Activated CD8-positive, alpha-beta T cell treated with anti-CD3 and anti-CD28 coated beads, Interleukin-2, amount 10 ng/mL, durations not matched to agents 7 days and 5 days (primary cell): ENCODE measurements at regions not wholly inside any gene's neighbourhood (a gene's known extent, or its start where the extent isn't known, plus 50 kb on each side); places are given as distances from the start of the nearest gene placed in this dataset.

Source experiments
- ATAC-seq: fragments of 150-1000 bp; cut with Tn5 transposase; one replicate; pipeline ENCODE4 v1.10.0; 2021; ENCODE audit warnings: moderate library complexity
- CTCF ChIA-PET: fragments of 350-600 bp; sonication (Branson Sonifier 250); formaldehyde crosslinking; loops from one replicate; lab custom pipeline; 2021; ENCODE audit warnings: antibody characterized with exemption; lab: Charles Lee
- POLR2A ChIA-PET: fragments of 350-600 bp; sonication (Branson Sonifier 250); formaldehyde crosslinking; loops from one replicate; lab custom pipeline; 2021; ENCODE audit warnings: antibody characterized with exemption; lab: Charles Lee
- DNase-seq: peaks from one replicate; pipeline ENCODE4 v3.0.0-alpha.2; 2020
- H3K27ac Mint-ChIP-seq: one replicate; pipeline ENCODE4 v1.8.0; 2021; ENCODE audit warnings: mild to moderate bottlenecking, mixed read lengths
- H3K27me3 Mint-ChIP-seq: one replicate; pipeline ENCODE4 v1.8.0; 2021; ENCODE audit warnings: low read depth, mixed read lengths
- H3K36me3 Mint-ChIP-seq: one replicate; pipeline ENCODE4 v1.8.0; 2021; ENCODE audit warnings: low read depth, mixed read lengths
- H3K4me1 Mint-ChIP-seq: one replicate; pipeline ENCODE4 v1.8.0; 2021; ENCODE audit warnings: low read depth, mixed read lengths
- H3K4me3 Mint-ChIP-seq: one replicate; pipeline ENCODE4 v1.8.0; 2021; ENCODE audit warnings: mild to moderate bottlenecking, mixed read lengths
- H3K9me3 Mint-ChIP-seq: one replicate; pipeline ENCODE4 v1.8.0; 2022; ENCODE audit warnings: mixed read lengths; ENCODE audit not compliant: insufficient read depth

GRCh38 chrX:79570524-79571240 lies 203.5 kb upstream of the ITM2A start:
- H3K4me1 Mint-ChIP-seq, result no peaks in the 10 kb centered on the region
- ChIA-PET POLR2A (no interaction called here), CTCF (no interaction called here)
- H3K36me3 Mint-ChIP-seq, result no peaks in the 10 kb centered on the region
- no peaks in the 10 kb centered on the region for H3K27me3 Mint-ChIP-seq
- DNase-seq (no peak), ATAC-seq (no peak)
- H3K27ac Mint-ChIP-seq, result no peak overlapping the region
- H3K4me3 Mint-ChIP-seq, result no peak overlapping the region
- H3K9me3 Mint-ChIP-seq, result no peaks in the 10 kb centered on the region

DNA sequence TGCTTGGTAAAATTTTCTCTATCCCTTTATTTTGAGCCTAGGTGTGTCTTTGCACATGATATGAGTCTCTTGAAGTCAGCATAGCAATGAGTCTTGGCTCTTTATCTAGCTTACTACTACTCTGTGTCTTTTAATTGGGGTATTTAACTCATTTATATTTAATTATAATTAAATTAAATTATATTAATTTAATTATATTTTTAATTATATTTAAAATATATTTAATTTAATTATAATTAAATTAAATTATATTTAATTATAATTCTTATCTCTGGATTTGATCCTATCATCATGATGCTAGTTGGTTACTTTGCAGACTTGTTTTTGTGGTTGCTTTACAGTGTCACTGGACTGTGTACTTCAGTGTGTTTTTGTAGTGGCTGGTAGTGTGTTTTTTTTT lies 201.2 kb upstream of the ITM2A start:
- Mint-ChIP-seq H3K36me3 (no peaks in the 10 kb centered on the region), H3K27ac (no peak overlapping the region), H3K4me1 (no peaks in the 10 kb centered on the region), H3K4me3 (no peak overlapping the region), H3K27me3 (no peaks in the 10 kb centered on the region), H3K9me3 (no peaks in the 10 kb centered on the region)
- ChIA-PET POLR2A (no interaction called here), CTCF (no interaction called here)
- no peak for ATAC-seq
- DNase-seq, result no peak

GRCh38 chrX:79564362-79564761 lies 197.2 kb upstream of the ITM2A start:
- ChIA-PET POLR2A (no interaction called here), CTCF (no interaction called here)
- H3K27ac Mint-ChIP-seq, result no peak overlapping the region
- no peaks in the 10 kb centered on the region for H3K9me3 Mint-ChIP-seq
- H3K4me1 Mint-ChIP-seq, result no peaks in the 10 kb centered on the region
- H3K4me3 Mint-ChIP-seq, result no peak overlapping the region
- H3K27me3 Mint-ChIP-seq, result no peaks in the 10 kb centered on the region
- no peaks in the 10 kb centered on the region for H3K36me3 Mint-ChIP-seq
- DNase-seq (no peak), ATAC-seq (no peak)

GRCh38 chrX:79559290-79559689 lies 192.2 kb upstream of the ITM2A start:
- CTCF ChIA-PET, result no interaction called here
- no peak overlapping the region for H3K27ac Mint-ChIP-seq
- ATAC-seq, result no peak
- no peaks in the 10 kb centered on the region for H3K27me3 Mint-ChIP-seq
- no peaks in the 10 kb centered on the region for H3K36me3 Mint-ChIP-seq
- H3K4me3 Mint-ChIP-seq, result no peak overlapping the region
- POLR2A ChIA-PET, result no interaction called here
- H3K4me1 Mint-ChIP-seq, result no peaks in the 10 kb centered on the region
- DNase-seq, result no peak
- no peaks in the 10 kb centered on the region for H3K9me3 Mint-ChIP-seq

GRCh38 chrX:79557212-79557611 lies 190.1 kb upstream of the ITM2A start:
- CTCF ChIA-PET, result no interaction called here
- no peak for DNase-seq
- POLR2A ChIA-PET, result no interaction called here
- H3K36me3 Mint-ChIP-seq, result no peaks in the 10 kb centered on the region
- no peaks in the 10 kb centered on the region for H3K27me3 Mint-ChIP-seq
- no peak for ATAC-seq
- no peaks in the 10 kb centered on the region for H3K4me1 Mint-ChIP-seq
- H3K27ac Mint-ChIP-seq, result no peak overlapping the region
- no peaks in the 10 kb centered on the region for H3K9me3 Mint-ChIP-seq
- no peak overlapping the region for H3K4me3 Mint-ChIP-seq

DNA sequence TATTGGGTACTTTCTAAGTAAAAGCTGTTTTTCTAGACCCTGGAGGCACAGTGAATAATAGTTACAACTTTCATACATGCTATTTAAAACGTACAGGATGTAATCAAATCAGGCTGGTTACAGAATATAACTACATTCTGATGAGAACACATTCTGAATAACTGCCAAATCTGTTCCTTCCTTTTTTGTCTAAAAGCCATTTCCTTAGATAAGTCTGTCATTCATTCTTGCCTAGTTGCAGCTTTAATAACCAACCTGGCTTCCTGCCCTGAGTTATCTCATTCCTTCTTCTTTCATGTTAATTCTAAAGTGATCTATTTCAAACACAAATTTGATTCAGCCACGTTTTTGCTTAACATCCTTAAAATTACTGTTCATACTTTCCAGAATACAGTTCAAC lies 189.7 kb upstream of the ITM2A start:
- no peaks in the 10 kb centered on the region for H3K9me3 Mint-ChIP-seq
- POLR2A ChIA-PET, result no interaction called here
- no peak for ATAC-seq

DNA sequence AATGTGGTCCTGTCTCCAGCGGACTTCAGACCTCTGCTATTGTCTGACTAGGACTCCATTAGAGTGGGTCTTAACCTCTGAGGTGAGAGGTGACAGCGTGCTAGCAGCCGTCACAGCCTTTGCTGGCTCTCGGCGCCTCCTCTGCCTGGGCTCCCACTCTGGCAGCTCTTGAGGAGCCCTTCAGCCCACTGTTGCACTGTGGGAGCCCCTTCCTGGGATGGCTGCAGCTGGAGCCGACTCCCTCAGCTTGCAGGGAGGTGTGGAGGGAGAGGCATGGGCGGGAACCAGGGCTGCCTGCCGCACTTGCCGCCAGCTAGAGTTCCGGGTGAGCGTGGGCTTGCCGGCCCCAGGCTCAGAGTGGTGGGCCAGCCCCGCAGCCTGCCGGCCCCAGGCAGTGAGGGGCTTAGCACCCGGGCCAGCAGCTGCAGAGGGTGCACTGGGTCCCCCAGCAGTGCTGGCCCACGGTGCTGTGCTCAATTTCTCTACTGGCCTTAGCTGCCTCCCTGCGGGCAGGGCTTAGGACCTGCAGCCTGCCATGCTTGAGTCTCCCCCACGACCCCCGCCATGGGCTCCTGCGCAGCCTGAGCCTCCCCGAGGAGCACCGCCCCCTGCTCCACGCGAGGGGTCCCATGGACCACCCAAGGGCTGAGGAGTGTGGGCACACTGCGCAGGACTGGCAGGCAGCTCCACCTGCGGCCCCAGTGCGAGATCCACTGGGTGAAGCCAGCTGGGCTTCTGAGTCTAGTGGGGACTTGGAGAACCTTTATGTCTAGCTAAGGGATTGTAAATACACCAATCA lies 163.4 kb upstream of the ITM2A start:
- ATAC-seq (no peak), DNase-seq (no peak)
- POLR2A ChIA-PET, result no interaction called here
- CTCF ChIA-PET, result no interaction called here
- H3K9me3 Mint-ChIP-seq, result peaks cover 1% of the 10 kb centered on the region
- H3K27me3 Mint-ChIP-seq, result no peaks in the 10 kb centered on the region
- no peaks in the 10 kb centered on the region for H3K4me1 Mint-ChIP-seq
- H3K27ac Mint-ChIP-seq, result no peak overlapping the region
- no peak overlapping the region for H3K4me3 Mint-ChIP-seq
- no peaks in the 10 kb centered on the region for H3K36me3 Mint-ChIP-seq

More for the DNA sequence above, 189.7 kb upstream of the ITM2A start:
- H3K27me3 Mint-ChIP-seq, result no peaks in the 10 kb centered on the region
- no peak overlapping the region for H3K27ac Mint-ChIP-seq
- no peaks in the 10 kb centered on the region for H3K4me1 Mint-ChIP-seq
- DNase-seq, result no peak
- CTCF ChIA-PET, result no interaction called here
- no peak overlapping the region for H3K4me3 Mint-ChIP-seq
- no peaks in the 10 kb centered on the region for H3K36me3 Mint-ChIP-seq

DNA sequence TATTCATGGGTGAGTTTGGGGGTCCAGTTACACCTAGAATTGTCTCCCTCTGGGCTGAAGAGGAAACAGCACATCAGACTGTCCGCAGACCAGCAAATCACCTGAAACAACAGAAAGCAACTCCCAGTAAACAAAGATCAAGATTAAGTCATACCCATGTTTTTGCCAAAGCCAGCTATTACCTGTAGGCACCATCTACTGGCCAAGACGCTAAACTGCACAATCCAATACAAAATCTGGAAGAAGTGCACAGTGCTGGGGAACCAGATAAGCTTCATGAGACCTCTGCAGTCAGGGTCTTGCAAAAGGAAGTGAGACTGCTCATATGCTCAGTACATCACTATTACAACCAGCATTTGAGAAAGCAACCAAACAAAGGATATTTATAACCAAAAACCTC lies 157.5 kb upstream of the ITM2A start:
- no peak overlapping the region for H3K4me3 Mint-ChIP-seq
- no peak overlapping the region for H3K27ac Mint-ChIP-seq
- no peak for ATAC-seq

GRCh38 chrX:79515529-79515928 lies 148.4 kb upstream of the ITM2A start:
- no peak for ATAC-seq
- H3K4me1 Mint-ChIP-seq, result no peaks in the 10 kb centered on the region
- CTCF ChIA-PET, result no interaction called here
- H3K27me3 Mint-ChIP-seq, result no peaks in the 10 kb centered on the region
- no peak overlapping the region for H3K4me3 Mint-ChIP-seq
- no peak for DNase-seq
- POLR2A ChIA-PET, result no interaction called here
- H3K36me3 Mint-ChIP-seq, result no peaks in the 10 kb centered on the region
- no peaks in the 10 kb centered on the region for H3K9me3 Mint-ChIP-seq
- H3K27ac Mint-ChIP-seq, result no peak overlapping the region

More for the DNA sequence above, 157.5 kb upstream of the ITM2A start:
- peaks cover 10% of the 10 kb centered on the region for H3K9me3 Mint-ChIP-seq
- no peaks in the 10 kb centered on the region for H3K36me3 Mint-ChIP-seq
- no peaks in the 10 kb centered on the region for H3K27me3 Mint-ChIP-seq
- ChIA-PET CTCF (no interaction called here), POLR2A (no interaction called here)
- H3K4me1 Mint-ChIP-seq, result no peaks in the 10 kb centered on the region
- no peak for DNase-seq

DNA sequence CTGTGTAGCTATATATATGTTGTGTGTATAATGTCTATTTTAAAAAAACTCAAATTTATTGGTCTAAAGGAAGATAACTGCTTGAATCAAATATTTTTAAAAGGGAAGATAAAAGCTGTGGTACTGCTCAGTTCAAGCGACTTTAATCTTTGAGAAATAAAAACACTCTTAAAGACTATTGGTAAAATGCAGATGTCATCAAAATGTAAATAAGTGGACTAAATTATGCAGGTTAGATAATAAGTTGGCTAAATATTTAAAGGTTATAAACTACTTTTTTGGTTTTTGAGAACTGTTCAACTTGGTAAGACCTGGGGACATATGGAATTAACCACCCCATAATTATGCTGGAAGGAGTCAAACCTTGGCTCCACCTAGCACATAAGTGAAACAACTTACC lies 144.7 kb upstream of the ITM2A start:
- H3K4me3 Mint-ChIP-seq, result no peak overlapping the region
- H3K27me3 Mint-ChIP-seq, result no peaks in the 10 kb centered on the region
- ChIA-PET CTCF (no interaction called here), POLR2A (no interaction called here)
- no peak overlapping the region for H3K27ac Mint-ChIP-seq
- ATAC-seq (no peak), DNase-seq (no peak)
- H3K4me1 Mint-ChIP-seq, result no peaks in the 10 kb centered on the region
- H3K9me3 Mint-ChIP-seq, result no peaks in the 10 kb centered on the region
- no peaks in the 10 kb centered on the region for H3K36me3 Mint-ChIP-seq

- CTCF ChIA-PET, result no interaction called here
- ATAC-seq, result no peak
- POLR2A ChIA-PET, result no interaction called here
- no peak overlapping the region for H3K27ac Mint-ChIP-seq
- H3K36me3 Mint-ChIP-seq, result no peaks in the 10 kb centered on the region
- H3K9me3 Mint-ChIP-seq, result no peaks in the 10 kb centered on the region
- no peak for DNase-seq
- H3K4me1 Mint-ChIP-seq, result no peaks in the 10 kb centered on the region
- H3K27me3 Mint-ChIP-seq, result no peaks in the 10 kb centered on the region
- no peak overlapping the region for H3K4me3 Mint-ChIP-seq
Measured at GRCh38 chrX:79506001-79506400, 138.9 kb upstream of the ITM2A start.

DNA sequence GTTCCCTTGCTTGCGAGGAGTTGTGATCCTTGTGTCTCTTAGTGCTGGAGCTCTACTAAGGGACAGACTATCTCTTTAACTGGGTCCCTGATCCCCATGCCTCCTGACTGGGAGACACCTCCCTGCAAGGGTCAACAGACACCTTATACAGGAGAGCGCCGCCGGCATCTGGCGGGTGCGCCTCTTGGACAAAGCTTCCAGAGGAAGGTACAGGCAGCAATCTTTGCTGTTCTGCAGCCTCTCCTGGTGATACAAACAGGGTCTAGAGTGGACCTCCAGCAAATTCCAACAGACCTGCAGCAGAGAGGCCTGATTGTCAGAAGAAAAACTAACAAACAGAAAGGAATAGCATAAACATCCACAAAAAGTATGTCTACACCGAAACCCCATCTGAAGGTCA lies 115.6 kb upstream of the ITM2A start:
- no peak for ATAC-seq
- POLR2A ChIA-PET, result no interaction called here
- Mint-ChIP-seq H3K4me3 (no peak overlapping the region), H3K27me3 (peaks cover 12% of the 10 kb centered on the region), H3K9me3 (no peaks in the 10 kb centered on the region), H3K36me3 (no peaks in the 10 kb centered on the region), H3K27ac (no peak overlapping the region), H3K4me1 (no peaks in the 10 kb centered on the region)
- DNase-seq, result no peak
- CTCF ChIA-PET, result no interaction called here
